Endothelial cell of umbilical vein (primary cell): ENCODE measurements at regions not wholly inside any gene's neighbourhood (a gene's known extent, or its start where the extent isn't known, plus 50 kb on each side); places are given as distances from the start of the nearest gene placed in this dataset.

Experiments
- BruUV-seq: library from RNA; stranded (reverse); fragments of 400-500 nt; replicated peaks from 2 replicates; lab custom pipeline; 2021; lab: Mats Ljungman, UMichigan
- CTCF ChIA-PET: fragments of 300-600, 350-600 bp; sonication (Branson Sonifier 250); formaldehyde crosslinking; loops from one replicate; lab custom pipeline; 2021; ENCODE audit warnings: antibody characterized with exemption, inconsistent platforms; lab: Charles Lee
- POLR2A ChIA-PET: fragments of 300-600, 350-600 bp; sonication (Branson Sonifier 250); formaldehyde crosslinking; loops from one replicate; lab custom pipeline; 2021; ENCODE audit warnings: antibody characterized with exemption, inconsistent platforms; lab: Charles Lee
- DNase-seq: peaks from one replicate; pipeline ENCODE4 v3.0.0-alpha.2; 2011; ENCODE audit warnings: low read depth, low spot score
- FAIRE-seq: peaks from 2 replicates; lab custom pipeline; 2011; peaks lifted over from hg19 to GRCh38; lab: Jason Lieb, UNC
- H2AFZ ChIP-seq: 2 replicates; pipeline ENCODE4 v1.6.0; 2012; ENCODE audit warnings: low read depth, low read length, control low read depth, inconsistent platforms
- H3K27ac ChIP-seq: 2 replicates; pipeline ENCODE4 v1.5.1; 2011; ENCODE audit warnings: low read depth, mild to moderate bottlenecking, control low read depth, low read length, moderate library complexity; ENCODE audit not compliant: insufficient read depth
- H3K27me3 ChIP-seq, 2 experiments: 2 replicates each; pipeline versions ENCODE4 v1.6.0 to v1.6.1; 2011; ENCODE audit warnings: low read length in 2 of 2, mixed read lengths in 1 of 2; ENCODE audit not compliant: control insufficient read depth in 2 of 2, insufficient read depth in 2 of 2
- H3K36me3 ChIP-seq, 2 experiments: 2 replicates in 1 of 2; 3 replicates in 1 of 2; pipeline ENCODE4 v1.5.1; 2011; ENCODE audit warnings: low read length in 2 of 2, mild to moderate bottlenecking in 1 of 2, moderate library complexity in 1 of 2; ENCODE audit not compliant: control insufficient read depth in 2 of 2, insufficient read depth in 2 of 2; ENCODE audit errors: extremely low read depth in 1 of 2
- H3K4me1 ChIP-seq: 3 replicates; pipeline ENCODE4 v1.5.1; 2011; ENCODE audit warnings: mild to moderate bottlenecking, low read length; ENCODE audit not compliant: control insufficient read depth, insufficient read depth; ENCODE audit errors: extremely low read depth
- H3K4me2 ChIP-seq: 2 replicates; pipeline ENCODE4 v1.6.1; 2011; ENCODE audit warnings: low read length, control low read depth, mixed read lengths; ENCODE audit not compliant: insufficient read depth
- H3K4me3 ChIP-seq, 3 experiments: fragments of 200-600 bp in 1 of 3; sonication (generic), shearing (Covaris generic) in 1 of 3; replicated peaks in 1 of 3; 2 replicates each; pipeline ENCODE4 v1.5.1; 2011 to 2016; ENCODE audit warnings: control low read depth in 3 of 3, low read length in 3 of 3, mild to moderate bottlenecking in 2 of 3, inconsistent platforms in 1 of 3, low read depth in 1 of 3, moderate library complexity in 1 of 3; ENCODE audit not compliant: insufficient read depth in 1 of 3
- H3K79me2 ChIP-seq: 2 replicates; pipeline ENCODE4 v1.6.0; 2012; ENCODE audit warnings: low read length, inconsistent platforms; ENCODE audit not compliant: control insufficient read depth, insufficient read depth
- H3K9ac ChIP-seq: replicated peaks from 2 replicates; pipeline ENCODE3; 2011; ENCODE audit warnings: low read length, control low read depth; ENCODE audit not compliant: insufficient read depth; ENCODE audit errors: extremely low read depth
- H3K9me1 ChIP-seq: replicated peaks from 3 replicates; pipeline ENCODE4 v1.6.0; 2011; ENCODE audit warnings: mild to moderate bottlenecking, low read length; ENCODE audit not compliant: control insufficient read depth, insufficient read depth; ENCODE audit errors: extremely low read depth
- H3K9me3 ChIP-seq: replicated peaks from 2 replicates; pipeline ENCODE4 v1.5.1; 2012; ENCODE audit warnings: low read length, inconsistent platforms; ENCODE audit not compliant: control insufficient read depth, insufficient read depth
- H4K20me1 ChIP-seq: replicated peaks from 2 replicates; pipeline ENCODE3; 2011; ENCODE audit warnings: mild to moderate bottlenecking, low read length; ENCODE audit not compliant: control insufficient read depth, insufficient read depth; ENCODE audit errors: extremely low read depth
- EZH2 ChIP-seq: IDR thresholded peaks from 2 replicates; pipeline ENCODE4 v1.6.1; 2012; ENCODE audit warnings: borderline replicate concordance, low read depth, mild to moderate bottlenecking, moderate library complexity, low read length, inconsistent platforms; ENCODE audit not compliant: severe bottlenecking
- FOS ChIP-seq: IDR thresholded peaks from 2 replicates; pipeline ENCODE4 v1.6.1; 2011; ENCODE audit warnings: mild to moderate bottlenecking, low read length, moderate library complexity, borderline replicate concordance; ENCODE audit not compliant: insufficient read depth
- GATA2 ChIP-seq: IDR thresholded peaks from 2 replicates; pipeline ENCODE4 v1.7.0; 2011; ENCODE audit warnings: low read depth, mild to moderate bottlenecking, moderate library complexity, mixed read lengths, low read length; ENCODE audit not compliant: insufficient read length, insufficient read depth
- JUN ChIP-seq: IDR thresholded peaks from 2 replicates; pipeline ENCODE4 v1.6.1; 2011; ENCODE audit warnings: borderline replicate concordance, low read depth; ENCODE audit not compliant: insufficient read length, insufficient read depth
- MYC ChIP-seq: IDR thresholded peaks from one replicate; pipeline ENCODE4 v1.6.1; 2011; ENCODE audit warnings: mild to moderate bottlenecking, low read depth, low read length
- POLR2A ChIP-seq: IDR thresholded peaks from 2 replicates; pipeline ENCODE4 v1.6.1; 2012; ENCODE audit warnings: low read depth, mild to moderate bottlenecking, control low read depth, low read length
- POLR2AphosphoS5 ChIP-seq: IDR thresholded peaks from 2 replicates; pipeline ENCODE4 v1.6.1; 2012; ENCODE audit warnings: low read depth, mild to moderate bottlenecking, control low read depth, low read length, moderate library complexity; ENCODE audit not compliant: insufficient read depth
- dilution Hi-C: fragments of 300-500 bp; cut with MboI; formaldehyde crosslinking; loops from one replicate; pipeline ENCODE4 v1.15.0; 2019; ENCODE audit warnings: low sequenced_read_pairs; ENCODE audit not compliant: extremely low pct_ligation_motif_present
- intact Hi-C: fragments of 100-400 bp; cut with micrococcal nuclease; formaldehyde crosslinking; loops from one replicate; pipeline ENCODE4 v1.10.0; 2022
- TF ChIP-seq, protein P1 (sequence below): IDR thresholded peaks from 2 replicates; pipeline ENCODE4 v1.6.1; 2011; ENCODE audit not compliant: insufficient read depth, insufficient read length
- TF ChIP-seq, protein P2 (sequence below), 2 donors: IDR thresholded peaks; 1 replicate in 1 of 2; 2 replicates in 1 of 2; pipeline ENCODE4 v1.5.1; 2011; ENCODE audit warnings: low read length in 2 of 2, mild to moderate bottlenecking in 2 of 2, moderate library complexity in 2 of 2, control low read depth in 1 of 2, inconsistent platforms in 1 of 2, low read depth in 1 of 2; ENCODE audit not compliant: insufficient read depth in 1 of 2; ENCODE audit errors: extremely low read depth in 1 of 2

DNA sequence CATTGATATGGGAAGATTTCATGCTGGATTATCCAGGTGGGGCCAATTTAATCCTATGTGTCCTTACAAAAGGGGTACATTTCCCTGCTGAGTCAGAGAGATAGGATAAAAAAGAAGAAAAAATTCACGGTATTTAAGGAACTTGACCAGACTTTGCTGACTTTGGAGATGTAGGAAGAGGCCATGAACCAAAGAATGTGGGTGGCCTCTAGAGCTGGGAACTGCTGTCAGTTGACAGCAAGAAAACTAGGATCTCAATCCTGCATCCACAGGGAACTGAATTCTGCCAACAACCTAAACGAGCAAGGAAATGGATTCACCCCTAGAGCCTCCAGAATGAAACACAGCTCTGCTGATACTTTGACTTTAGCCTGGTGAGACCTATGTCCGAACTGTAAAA lies 148.1 kb upstream of the SLC24A5 start:
- Histone ChIP-seq H3K4me1 (no peaks in the 10 kb centered on the region), H3K27ac (no peak overlapping the region), H2AFZ (no peak overlapping the region), H3K4me2 (no peak overlapping the region), H3K9me1 (no peaks in the 10 kb centered on the region), H3K27me3 (peaks cover 2 to 4% of the 10 kb centered on the region in 2 experiments), H4K20me1 (no peaks in the 10 kb centered on the region), H3K4me3 (no peak overlapping the region), H3K9ac (no peak overlapping the region), H3K79me2 (no peaks in the 10 kb centered on the region), H3K9me3 (no peaks in the 10 kb centered on the region), H3K36me3 (no peaks in the 10 kb centered on the region)
- intact Hi-C loops: no loop called here
- TF ChIP-seq GATA2 (no peak), FOS (no peak), POLR2A (no peak), EZH2 (no peak), POLR2AphosphoS5 (no peak), MYC (no peak), JUN (no peak)
- TF ChIP-seq, protein P1, sequence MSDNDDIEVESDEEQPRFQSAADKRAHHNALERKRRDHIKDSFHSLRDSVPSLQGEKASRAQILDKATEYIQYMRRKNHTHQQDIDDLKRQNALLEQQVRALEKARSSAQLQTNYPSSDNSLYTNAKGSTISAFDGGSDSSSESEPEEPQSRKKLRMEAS: no peak
- TF ChIP-seq, protein P2, sequence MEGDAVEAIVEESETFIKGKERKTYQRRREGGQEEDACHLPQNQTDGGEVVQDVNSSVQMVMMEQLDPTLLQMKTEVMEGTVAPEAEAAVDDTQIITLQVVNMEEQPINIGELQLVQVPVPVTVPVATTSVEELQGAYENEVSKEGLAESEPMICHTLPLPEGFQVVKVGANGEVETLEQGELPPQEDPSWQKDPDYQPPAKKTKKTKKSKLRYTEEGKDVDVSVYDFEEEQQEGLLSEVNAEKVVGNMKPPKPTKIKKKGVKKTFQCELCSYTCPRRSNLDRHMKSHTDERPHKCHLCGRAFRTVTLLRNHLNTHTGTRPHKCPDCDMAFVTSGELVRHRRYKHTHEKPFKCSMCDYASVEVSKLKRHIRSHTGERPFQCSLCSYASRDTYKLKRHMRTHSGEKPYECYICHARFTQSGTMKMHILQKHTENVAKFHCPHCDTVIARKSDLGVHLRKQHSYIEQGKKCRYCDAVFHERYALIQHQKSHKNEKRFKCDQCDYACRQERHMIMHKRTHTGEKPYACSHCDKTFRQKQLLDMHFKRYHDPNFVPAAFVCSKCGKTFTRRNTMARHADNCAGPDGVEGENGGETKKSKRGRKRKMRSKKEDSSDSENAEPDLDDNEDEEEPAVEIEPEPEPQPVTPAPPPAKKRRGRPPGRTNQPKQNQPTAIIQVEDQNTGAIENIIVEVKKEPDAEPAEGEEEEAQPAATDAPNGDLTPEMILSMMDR (IDR thresholded peaks at IDR 0.05; ENCODE audit: extremely low read depth in 1 of 2, insufficient read depth in 1 of 2, low read depth in 1 of 2, low read length in 2 of 2): no peak
- ChIA-PET POLR2A (no interaction called here), CTCF (no interaction called here)
- no TSS peak for BruUV-seq
- dilution Hi-C loops: no loop called here
- FAIRE-seq (no peak), DNase-seq (no peak)
